ENCODE measurements at regions not wholly inside any gene's neighbourhood (a gene's known extent, or its start where the extent isn't known, plus 50 kb on each side); places are given as distances from the start of the nearest gene placed in this dataset.

- TF ChIP-seq, protein P1, sequence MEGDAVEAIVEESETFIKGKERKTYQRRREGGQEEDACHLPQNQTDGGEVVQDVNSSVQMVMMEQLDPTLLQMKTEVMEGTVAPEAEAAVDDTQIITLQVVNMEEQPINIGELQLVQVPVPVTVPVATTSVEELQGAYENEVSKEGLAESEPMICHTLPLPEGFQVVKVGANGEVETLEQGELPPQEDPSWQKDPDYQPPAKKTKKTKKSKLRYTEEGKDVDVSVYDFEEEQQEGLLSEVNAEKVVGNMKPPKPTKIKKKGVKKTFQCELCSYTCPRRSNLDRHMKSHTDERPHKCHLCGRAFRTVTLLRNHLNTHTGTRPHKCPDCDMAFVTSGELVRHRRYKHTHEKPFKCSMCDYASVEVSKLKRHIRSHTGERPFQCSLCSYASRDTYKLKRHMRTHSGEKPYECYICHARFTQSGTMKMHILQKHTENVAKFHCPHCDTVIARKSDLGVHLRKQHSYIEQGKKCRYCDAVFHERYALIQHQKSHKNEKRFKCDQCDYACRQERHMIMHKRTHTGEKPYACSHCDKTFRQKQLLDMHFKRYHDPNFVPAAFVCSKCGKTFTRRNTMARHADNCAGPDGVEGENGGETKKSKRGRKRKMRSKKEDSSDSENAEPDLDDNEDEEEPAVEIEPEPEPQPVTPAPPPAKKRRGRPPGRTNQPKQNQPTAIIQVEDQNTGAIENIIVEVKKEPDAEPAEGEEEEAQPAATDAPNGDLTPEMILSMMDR (IDR thresholded peaks at IDR 0.05) = no peak
- DNase-seq = no peak
- Histone ChIP-seq H3K4me1 (no peaks in the 10 kb centered on the region), H3K4me3 (no peak overlapping the region), H3K36me3 (ENCODE audit: insufficient read depth in 1 of 2, low read depth in 1 of 2) (no peaks in the 10 kb centered on the region), H3K27me3 (ENCODE audit: insufficient read depth in 3 of 3, low read length in 2 of 3) (peaks cover 0 to 3% (median 0%) of the 10 kb centered on the region in 3 donors), H3K9me3 (no peaks in the 10 kb centered on the region), H3K27ac (no peak overlapping the region)
- ATAC-seq = no peak
- intact Hi-C loops (cut with DNase I) = loop anchor here in 1 of 2 donors (10.0 kb wide), 1 partner anchor 325 kb away; no protein-coding TSS in a partner anchor
- WGBS, 3 donors = 87 to 96% (median 88%) methylated on average over 3 of the region's 3 CpGs
Measured at GRCh38 chr16:49929626-49930025, 73.7 kb upstream of the ZNF423 start.

DNA sequence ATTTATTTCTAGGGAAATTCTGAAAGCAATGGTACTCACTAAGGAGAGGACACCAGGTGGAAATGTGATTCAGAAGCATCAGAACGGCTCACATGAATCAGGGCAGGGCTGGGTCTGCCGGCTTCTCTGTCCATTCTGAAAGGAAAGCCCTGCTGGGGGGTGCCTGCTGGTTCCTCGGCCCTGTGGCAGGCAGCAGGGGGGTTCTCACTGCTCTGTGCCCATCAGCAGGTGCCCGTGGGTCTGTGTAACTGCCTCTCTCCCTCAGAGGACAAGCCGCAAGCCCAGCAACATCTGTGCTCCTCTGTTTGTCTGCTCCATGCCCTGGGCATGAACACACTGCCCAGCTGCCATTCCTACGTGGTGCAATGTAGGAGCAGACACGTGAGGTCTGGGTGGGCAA lies 74.9 kb upstream of the ZNF423 start:
- H3K4me3 ChIP-seq = no peak overlapping the region
- WGBS, 3 donors = 64 to 81% (median 67%) methylated on average over 7 of the region's 7 CpGs
- no peaks in the 10 kb centered on the region for H3K4me1 ChIP-seq
- DNase-seq (no peak), ATAC-seq (no peak)
- no peaks in the 10 kb centered on the region for H3K9me3 ChIP-seq
- intact Hi-C loops (cut with DNase I) = no loop called here
- TF ChIP-seq, protein P1 (IDR thresholded peaks at IDR 0.05) = no peak
- peaks cover 0 to 5% (median 0%) of the 10 kb centered on the region in 3 donors for H3K27me3 ChIP-seq (ENCODE audit: insufficient read depth in 3 of 3, low read length in 2 of 3)
- H3K27ac ChIP-seq = no peak overlapping the region
- no peaks in the 10 kb centered on the region for H3K36me3 ChIP-seq (ENCODE audit: insufficient read depth in 1 of 2, low read depth in 1 of 2)

- TF ChIP-seq, protein P1 (IDR thresholded peaks at IDR 0.05) = no peak
- H3K9me3 ChIP-seq = no peaks in the 10 kb centered on the region
- H3K4me3 ChIP-seq = no peak overlapping the region
- H3K36me3 ChIP-seq (ENCODE audit: insufficient read depth in 1 of 2, low read depth in 1 of 2) = no peaks in the 10 kb centered on the region
- ATAC-seq (no peak), DNase-seq (no peak)
- intact Hi-C loops (cut with DNase I) = no loop called here
- 79 to 83% (median 82%) methylated on average over 5 of the region's 5 CpGs for WGBS, 3 donors
- H3K27ac ChIP-seq = no peak overlapping the region
- H3K27me3 ChIP-seq (ENCODE audit: insufficient read depth in 3 of 3, low read length in 2 of 3) = peaks cover 0 to 5% (median 0%) of the 10 kb centered on the region in 3 donors
- no peaks in the 10 kb centered on the region for H3K4me1 ChIP-seq
Measured at GRCh38 chr16:49931266-49931665, 75.4 kb upstream of the ZNF423 start.

DNA sequence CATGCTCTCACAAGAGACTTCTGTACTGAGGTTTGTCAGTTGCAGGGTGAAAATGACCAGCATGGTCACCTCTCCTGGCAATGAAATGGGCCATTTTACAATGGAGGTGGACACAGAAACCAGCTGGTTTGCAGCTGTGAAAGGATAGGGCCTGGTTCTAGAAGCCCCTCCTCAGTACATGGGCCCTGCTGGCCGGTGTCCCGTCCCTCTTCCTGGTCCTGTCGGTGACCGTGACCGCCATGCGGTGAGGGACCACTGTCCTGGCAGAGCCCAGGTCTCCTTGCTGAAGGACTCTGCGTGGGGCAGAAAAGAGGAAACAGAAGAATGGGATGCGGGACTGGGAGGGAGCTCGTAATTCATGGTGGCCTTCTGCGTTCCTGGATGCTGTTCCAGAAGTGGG lies 76.0 kb upstream of the ZNF423 start:
- TF ChIP-seq, protein P1 (IDR thresholded peaks at IDR 0.05) = no peak
- no peaks in the 10 kb centered on the region for H3K4me1 ChIP-seq
- WGBS, 3 donors = 66 to 73% (median 70%) methylated on average over 10 of the region's 10 CpGs
- H3K27me3 ChIP-seq (ENCODE audit: insufficient read depth in 3 of 3, low read length in 2 of 3) = peaks cover 0 to 5% (median 0%) of the 10 kb centered on the region in 3 donors
- no peaks in the 10 kb centered on the region for H3K36me3 ChIP-seq (ENCODE audit: insufficient read depth in 1 of 2, low read depth in 1 of 2)
- no peak overlapping the region for H3K27ac ChIP-seq
- no peaks in the 10 kb centered on the region for H3K9me3 ChIP-seq
- DNase-seq (no peak), ATAC-seq (no peak)
- intact Hi-C loops (cut with DNase I) = no loop called here
- no peak overlapping the region for H3K4me3 ChIP-seq

GRCh38 chr16:49932434-49932833 lies 76.5 kb upstream of the ZNF423 start:
- intact Hi-C loops (cut with DNase I) = no loop called here
- DNase-seq (no peak), ATAC-seq (no peak)
- WGBS, 3 donors = 50 to 68% (median 52%) methylated on average over 8 of the region's 8 CpGs
- no peak overlapping the region for H3K4me3 ChIP-seq
- no peaks in the 10 kb centered on the region for H3K4me1 ChIP-seq
- no peak overlapping the region for H3K27ac ChIP-seq
- no peaks in the 10 kb centered on the region for H3K9me3 ChIP-seq
- no peaks in the 10 kb centered on the region for H3K36me3 ChIP-seq (ENCODE audit: insufficient read depth in 1 of 2, low read depth in 1 of 2)
- TF ChIP-seq, protein P1 (IDR thresholded peaks at IDR 0.05) = no peak
- peaks cover 0 to 5% (median 0%) of the 10 kb centered on the region in 3 donors for H3K27me3 ChIP-seq (ENCODE audit: insufficient read depth in 3 of 3, low read length in 2 of 3)

Measured in psoas muscle (tissue), 7 donors.